NCI-H1105 treated with DMSO at 0.1 percent for 48 hours (cell line): ENCODE measurements at regions not wholly inside any gene's neighbourhood (a gene's known extent, or its start where the extent isn't known, plus 50 kb on each side); places are given as distances from the start of the nearest gene placed in this dataset.
"Not testable (repeated sequence)": the region's sequence is repeated elsewhere in the genome, so short reads cannot be mapped to it uniquely, and the experiment has no call there.

Experiments used
- DNase-seq: peaks from one replicate; lab custom pipeline; 2025; lab: John Stamatoyannopoulos, UW

DNA sequence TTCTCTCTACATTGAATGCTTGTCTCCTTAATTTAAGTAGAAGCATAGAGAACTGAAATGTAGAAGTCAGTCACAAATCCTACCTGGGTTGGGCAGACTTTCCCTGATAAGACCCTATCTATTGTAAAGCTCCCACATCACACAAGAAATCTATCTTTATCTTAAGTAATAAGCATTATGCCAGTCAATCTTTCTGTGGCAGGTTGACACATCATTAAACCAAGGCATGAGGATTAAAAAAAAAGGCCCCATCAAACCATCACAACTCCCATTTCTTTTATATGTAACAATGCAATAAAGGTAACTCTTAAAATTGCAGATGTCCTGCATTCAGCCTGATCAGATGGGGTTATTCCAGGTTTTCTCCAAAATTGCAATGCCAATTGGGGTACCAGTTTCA lies 311.8 kb downstream of the TOX3 start:
- DNase-seq = no peak

DNA sequence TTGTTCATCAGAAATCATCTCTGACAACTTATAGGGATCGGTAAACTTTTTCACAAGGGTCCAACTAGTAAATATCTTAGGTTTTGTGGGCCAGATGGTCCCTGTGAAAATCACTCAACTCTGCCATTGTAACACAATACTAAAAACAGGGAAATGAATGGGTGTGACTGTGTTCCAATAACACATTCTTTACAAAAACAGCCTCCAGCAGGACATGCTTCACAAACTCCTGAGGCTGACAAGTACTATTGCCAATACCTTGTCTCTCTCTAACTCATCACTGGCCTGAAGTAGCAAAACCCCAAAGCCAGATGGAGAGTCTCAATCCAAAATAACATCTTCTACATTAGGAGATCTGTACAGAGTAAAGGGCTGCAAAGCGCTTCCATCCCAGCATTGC lies 312.3 kb downstream of the TOX3 start:
- no peak for DNase-seq

DNA sequence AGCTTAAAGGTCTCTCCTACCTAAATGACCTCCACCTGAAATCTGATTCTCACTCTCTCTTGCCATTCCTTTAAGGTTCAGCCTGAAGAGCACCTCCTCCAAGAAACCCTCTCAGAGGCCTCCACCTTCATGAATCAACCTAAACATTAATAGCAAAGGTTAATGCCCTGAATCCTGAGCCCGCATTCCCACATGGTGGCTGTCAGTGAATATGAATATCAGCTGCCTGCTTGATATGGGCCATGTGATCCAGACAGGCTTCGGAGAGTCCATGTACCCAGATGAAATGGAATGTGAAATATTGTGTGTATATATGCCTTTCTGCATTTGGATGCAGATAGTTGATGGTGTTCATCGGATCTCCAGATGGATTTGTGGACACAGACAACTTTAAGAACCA lies 317.5 kb downstream of the TOX3 start:
- no peak for DNase-seq

DNA sequence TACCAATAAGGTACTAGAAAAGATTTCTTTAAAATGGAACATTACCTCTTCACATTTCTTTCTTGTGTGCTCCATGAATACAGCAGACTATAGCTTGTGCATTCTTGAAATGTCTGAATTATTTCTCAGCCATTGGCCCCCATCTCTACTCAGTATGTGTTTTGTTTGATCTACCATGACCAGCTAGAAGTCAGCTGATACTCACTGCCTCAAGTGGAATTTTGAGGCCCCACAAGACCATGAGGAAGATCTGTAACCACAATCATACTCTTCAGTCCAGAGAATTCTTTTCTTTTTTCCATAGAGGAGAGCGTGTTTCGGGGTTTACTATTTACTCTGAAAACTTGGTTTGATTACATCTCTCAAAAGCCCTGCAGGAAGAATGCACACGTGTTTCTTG lies 319.1 kb downstream of the TOX3 start:
- no peak for DNase-seq

DNA sequence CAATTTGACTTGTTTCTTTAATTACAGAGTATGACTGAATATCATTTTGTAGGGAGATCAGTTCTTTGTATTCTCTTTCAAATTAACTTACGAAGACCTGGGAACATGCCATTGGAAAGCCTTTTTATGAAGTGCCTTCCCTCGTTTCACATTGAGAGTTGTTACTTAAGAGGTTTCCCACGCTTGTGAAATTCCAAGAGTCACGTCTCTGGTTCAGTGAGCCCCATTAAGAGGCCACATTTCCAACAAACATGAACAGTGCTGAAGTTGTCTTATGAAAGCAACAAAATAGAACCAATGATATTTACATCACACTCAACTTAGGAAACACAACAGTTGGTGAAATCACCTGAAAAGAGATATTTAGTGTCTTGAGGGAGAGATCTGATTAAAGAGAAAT lies 334.1 kb downstream of the TOX3 start:
- no peak for DNase-seq

DNA sequence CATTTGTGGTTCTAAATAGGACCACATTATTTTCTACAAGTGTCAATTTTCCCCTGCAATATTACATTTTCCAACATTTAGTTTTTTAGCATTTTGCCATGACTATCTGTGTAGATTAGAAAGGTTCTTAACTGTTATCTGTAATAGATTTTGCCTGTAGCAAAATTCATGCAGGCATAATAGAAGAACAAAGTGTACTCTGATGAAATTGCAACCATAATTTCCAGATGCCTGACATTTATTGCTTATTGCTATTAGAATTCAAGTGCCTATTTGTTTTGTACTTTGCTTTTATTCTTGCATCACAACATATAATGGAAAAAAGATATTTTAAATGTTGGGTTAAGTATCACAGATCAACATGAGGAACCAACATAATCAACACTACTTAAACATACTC lies 337.7 kb downstream of the TOX3 start:
- peak; percentile 59 for DNase-seq

DNA sequence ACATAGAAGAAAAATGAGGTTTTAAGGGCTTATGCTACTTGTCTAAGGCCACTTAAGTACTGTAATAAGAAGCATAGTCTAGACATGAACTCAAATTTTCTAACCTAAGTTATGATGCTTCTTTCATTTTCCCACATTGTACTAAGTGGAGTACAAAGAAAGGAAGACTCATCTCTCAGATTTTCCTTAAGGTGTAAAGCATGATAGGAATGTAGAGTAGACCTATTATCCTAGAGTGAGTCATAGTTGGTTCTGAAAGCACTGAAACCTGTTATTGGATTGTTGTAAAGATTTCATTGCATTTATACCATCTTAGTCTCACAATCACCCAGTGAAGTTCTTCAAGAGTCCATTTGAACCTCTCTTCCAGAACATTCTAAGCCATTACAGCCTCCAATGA lies 343.8 kb downstream of the TOX3 start:
- DNase-seq = no peak

DNA sequence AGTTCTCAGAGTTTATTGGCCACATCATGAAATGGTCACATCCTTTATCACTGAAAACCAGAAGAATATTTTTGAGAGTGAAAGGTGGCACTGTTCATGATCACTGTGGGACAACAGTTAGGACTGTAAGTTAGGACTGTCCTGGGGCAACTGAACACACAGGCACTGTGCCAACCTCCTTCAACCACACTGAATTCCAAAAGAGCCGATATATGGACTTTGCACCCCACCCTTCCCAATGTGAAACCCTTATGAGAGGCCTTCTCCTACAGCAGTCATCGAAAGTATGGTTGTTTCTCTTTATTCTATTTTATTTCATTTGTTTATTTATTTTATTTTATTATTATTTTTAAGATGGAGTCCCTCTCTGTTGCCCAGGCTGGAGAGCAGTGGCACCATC lies 353.5 kb downstream of the TOX3 start:
- no peak for DNase-seq

DNA sequence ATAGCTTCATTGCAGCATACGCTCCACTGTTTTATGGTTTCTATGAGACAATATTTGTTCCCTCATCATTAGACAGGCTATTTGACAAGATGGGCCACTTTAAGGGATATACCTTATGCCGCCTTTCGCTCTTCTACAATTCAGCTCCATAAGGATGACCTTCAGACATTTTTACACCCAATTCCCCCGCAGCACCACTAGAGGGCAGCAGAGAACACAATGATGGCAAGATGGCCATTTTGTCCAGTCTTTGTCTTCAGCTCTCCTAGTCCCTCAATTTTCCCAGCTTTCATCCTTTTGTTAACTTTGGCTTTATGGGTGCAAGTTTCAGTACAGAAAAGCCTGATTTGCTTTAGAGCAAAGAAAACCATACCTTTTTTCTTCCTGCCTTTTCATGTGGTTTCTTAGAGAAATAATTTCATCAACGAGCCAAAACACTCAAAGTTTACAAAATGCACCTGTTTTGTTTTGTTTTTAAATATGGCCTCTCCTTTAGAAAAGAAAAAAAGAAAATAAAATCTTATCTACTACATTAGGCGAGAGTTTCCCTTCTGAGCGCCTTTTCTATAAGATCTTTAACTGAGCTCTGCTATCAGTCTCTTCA lies 355.3 kb downstream of the TOX3 start:
- peak; percentile 86 for DNase-seq

DNA sequence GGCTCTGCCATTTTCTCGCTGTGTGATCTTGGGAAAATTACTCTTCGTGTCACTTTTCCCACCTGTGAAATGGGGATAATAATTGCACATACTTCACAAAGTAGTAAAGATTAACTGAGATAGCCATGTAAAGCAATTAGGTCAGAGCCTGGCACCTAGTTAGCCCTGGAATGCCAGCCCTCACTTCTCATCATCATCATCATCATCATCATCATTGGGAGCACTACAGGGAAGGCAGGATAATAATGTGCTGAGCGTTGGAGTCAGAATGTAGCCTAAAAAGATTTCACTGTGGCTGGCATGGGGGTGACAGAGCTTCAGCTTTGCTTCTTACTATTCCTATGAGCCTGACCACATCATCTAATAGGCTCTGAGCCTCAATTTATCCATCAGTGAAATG lies 362.6 kb downstream of the TOX3 start:
- DNase-seq = no peak

DNA sequence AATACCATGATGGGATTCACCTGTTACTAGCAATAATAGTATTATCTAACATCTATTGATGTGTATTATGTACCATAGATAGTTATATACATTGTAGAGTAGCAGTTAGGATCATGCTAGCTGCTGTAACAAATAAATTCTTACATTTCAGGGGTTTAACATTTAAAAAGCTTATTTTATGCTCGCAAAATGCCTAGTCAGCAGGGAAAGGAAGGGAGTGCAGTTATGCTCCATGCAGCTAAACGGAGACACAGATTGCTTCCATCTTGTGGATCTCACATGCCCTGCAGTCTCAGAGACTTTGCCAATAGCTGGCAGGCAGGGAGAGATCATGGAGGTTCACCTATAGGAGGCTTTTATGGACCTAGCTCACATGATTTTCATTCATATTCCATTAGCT lies 364.1 kb downstream of the TOX3 start:
- DNase-seq = no peak

DNA sequence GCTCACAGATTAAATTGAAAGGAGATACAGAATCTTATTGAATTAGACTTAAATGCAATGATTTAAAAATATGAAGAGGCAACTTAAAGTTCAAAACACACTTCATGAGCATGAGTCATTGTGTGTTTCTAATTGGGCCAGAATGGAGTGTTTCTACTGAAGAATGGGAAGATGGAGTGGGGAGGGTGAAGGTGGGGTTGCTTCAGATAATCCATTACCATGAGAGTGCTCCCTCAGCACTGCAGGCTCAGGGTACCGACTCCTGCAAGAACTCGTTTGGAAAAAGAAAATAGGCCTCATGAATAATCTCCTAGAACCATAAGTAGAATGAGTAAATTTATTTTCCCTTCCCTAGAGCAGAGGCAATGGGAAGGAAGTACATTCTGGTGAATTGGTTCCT lies 372.8 kb downstream of the TOX3 start:
- no peak for DNase-seq

DNA sequence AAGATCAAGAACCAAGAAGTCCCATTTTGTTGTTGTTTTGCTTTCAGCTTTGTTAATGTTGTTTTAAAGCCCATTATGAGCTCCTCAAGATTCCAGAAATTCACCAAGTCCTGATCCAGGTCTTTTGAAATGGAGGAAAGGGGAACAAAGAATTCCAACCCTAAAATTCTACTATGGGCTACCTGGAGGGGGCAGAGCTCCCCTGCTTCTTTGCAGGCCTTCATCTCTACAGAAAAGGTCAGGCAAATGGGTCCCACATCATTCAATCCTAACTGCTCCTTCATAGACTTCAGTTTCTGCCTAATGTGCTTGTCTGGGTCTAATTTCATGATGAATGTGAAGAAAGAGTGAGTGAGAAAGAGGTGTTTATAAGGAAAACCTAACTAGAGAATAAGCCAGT lies 375.5 kb downstream of the TOX3 start:
- no peak for DNase-seq

DNA sequence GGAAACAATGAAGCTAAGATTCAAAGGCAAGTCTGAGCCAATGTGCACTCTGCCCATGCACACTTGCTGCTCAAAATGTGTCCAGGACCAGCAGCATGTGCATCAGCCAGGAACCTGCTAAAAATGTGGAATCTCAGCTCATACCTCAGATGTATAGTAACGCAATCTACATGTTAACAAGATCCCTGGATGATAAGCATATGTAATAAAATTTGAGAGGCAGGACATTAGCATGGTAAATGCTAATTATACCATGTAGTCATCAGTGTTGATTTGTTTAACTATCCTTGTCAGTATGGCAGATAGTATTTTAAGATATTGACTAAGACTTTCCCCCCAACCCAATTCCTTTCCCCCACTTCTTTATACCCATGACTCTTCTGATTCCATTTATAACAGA lies 379.6 kb downstream of the TOX3 start:
- DNase-seq = no peak

DNA sequence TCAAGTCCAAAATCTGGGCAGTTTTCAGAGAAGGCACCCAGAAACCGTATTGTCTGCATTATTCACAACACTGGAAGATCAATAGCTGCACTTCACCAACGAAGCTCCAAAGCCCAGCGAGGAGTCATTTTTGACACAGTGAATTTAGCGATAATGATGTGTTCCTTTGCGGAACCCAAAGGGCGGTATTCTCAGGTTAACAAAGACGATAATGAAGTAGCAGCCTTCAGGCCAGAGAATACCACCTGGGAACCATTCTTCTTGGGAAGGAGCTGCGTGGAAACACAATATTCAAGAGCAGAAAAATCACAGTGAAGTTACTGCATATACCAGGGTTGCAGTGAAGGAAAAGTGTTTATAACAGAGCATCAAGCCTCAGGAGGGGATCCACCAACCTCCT lies 381.0 kb downstream of the TOX3 start:
- no peak for DNase-seq

DNA sequence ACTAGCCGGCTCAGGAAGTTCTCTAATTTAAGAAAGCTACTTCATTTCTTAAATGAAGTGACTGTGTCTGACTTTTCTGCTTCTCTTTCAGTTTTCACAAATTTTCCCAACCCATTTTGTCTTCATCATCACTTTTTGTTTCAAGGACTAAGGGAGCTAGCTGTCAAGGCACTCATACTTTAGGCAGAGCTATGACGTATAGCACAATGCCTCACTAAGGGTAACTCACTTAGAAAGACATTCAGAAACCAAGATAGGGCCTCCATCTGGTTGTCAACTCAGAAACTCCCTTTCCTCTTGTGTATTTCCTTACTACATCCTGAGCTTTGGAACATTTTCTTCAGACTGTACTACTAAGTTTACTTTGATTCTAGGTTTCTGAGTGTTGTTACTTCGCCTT lies 397.9 kb downstream of the TOX3 start:
- no peak for DNase-seq

DNA sequence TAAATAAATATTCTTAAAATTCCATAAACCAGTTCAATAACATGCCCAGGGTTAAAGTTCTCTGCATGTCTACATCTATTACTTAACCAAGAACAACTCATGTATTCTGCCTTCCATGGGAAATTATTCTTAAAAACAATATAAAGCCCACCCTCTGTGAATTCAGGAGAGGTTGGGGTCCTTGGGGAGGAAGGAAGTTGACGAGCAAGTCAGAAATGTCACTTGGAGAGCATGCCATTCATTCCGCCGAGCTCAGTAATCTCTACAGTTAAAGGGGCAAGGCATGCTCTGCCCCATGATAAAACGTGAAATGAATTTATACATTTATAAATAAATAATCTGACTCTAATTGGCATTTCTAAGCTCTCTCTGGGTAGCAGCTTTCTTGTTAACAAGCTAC lies 405.1 kb downstream of the TOX3 start:
- no peak for DNase-seq

DNA sequence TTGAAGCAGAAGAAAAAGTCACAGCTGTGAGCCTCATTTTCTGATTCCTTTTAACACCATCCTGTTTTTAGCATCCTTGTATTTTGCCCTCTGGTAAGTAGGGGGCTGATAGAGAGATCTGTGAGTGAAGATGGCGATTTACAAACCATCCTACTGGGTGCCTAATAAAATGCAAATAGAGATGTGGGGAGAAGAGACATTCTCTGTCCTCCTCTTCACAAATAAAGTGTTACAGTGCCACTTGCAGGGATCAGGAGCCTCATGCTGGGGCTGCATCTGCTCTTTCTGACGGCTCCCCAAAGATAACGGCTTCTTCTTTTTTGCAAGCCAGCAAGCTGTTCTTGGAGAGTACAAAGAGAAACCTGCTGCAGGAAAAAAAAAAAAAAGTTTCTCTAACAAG lies 418.6 kb downstream of the TOX3 start:
- DNase-seq = no peak

DNA sequence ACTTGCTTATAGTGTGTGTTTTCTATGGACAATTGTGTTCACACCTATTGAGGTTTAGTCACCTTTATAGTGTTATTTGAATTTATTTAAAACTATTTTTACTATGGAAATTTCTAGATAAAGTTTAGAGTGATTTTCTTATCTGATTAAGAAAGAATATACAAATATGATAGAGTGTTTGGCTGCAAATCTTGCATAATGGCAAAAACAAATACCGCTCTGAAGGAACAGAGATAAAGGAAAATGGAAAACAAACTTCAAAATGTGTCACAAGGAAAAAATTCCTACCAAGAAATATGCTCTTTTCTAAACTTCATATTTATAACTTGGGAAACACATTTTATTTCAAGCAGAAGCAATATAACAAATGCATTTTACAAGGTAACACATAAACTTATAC lies 423.1 kb downstream of the TOX3 start:
- no peak for DNase-seq

DNA sequence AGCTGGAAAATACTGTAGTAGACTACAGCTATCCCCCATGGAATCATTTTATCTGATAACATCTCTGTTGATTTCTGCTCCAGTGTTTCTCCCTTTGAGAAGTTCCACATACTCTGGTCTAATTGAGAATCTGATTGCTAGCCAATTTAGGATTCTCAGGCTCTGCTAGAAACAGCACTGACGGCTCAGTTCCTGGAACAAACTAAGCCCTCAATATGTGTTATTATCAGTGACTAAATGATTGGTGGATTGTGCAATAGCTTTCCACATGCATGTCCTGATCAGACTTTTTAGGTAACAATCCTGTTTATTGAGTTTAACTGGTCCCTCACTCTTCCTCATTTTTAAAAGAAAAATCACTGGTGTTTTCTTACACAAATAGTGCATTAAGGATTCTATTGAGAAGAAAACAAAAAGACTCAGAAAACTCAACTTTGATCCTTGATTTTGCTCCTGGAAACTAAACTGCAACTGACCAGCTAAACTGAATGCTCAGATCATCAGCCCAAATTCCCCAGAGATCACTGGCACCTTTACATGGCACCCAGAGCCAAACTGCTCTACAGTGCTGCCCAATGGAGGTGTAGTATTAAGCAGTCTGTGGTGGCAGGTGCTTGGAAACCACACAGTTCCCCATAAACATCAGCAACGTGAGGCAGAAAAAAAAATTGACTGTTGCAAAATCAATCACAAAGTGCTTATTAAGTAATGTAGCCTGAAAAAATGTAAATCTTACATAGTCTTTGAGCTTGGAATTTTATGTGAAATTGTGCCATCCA lies 423.7 kb downstream of the TOX3 start:
- DNase-seq = no peak

DNA sequence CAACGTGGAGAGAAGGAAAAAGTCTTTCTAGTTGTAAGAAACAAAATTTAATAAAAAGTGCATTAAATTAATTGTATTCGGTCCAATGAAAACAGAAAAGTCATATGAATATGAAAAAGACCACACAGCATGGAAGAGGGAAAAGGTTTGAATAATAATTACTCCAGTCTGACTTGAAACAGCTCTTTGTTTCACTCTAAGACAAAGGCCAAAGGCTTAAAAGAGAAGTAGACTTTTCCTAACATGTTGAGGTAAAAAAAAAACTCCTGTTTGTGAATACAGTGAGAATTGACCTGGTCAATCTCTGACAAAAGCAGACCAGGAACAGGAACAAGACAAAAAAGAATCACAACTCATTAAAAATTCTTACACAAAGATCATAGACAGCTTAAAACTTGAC lies 429.8 kb downstream of the TOX3 start:
- no peak for DNase-seq

DNA sequence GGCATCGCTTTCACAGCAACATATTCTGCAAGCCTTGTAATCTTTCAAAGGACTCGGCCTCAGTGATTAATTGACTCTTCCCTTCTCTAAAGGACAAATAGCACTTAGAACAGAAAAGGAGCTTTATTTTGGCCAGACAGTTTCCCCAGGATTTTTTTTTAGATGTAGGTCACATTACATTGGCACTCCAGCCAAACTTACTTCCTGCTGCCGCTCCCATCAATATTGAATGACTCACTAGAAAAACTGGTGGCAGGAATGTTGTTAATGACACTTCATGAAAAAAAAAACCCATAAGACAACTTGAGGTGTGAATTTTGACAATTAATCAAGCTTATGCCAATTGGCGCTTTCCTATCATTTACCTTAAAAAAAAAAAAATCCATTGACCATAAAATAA lies 432.6 kb downstream of the TOX3 start:
- DNase-seq = no peak

DNA sequence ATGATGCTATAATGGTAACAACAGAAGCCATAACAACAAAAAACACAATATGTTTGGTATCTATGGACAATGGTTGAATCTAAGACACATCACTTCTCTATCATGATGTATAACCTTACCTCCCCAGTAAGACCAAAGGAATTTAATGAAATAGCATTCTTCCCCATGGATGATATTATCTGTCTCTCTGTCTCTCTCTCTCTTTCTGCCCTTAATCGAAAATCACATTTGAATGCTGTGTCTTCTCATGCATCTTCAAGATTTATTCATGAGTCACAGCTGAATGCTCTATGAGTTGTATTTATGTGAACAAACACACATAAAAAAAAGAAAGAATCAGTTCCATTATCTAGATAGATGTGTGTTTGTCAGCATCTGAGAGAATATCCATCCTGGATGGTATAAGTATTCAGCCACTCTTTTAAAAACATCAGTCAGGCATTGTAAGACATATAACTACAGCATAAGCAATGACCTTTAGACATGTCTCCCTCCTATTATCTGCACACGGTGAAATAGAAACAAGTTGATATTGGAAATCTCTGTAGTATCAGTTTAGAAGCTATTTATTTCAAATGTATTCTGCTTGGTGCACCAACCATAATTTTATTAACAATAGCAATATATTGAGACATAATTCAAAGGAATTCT lies 433.3 kb downstream of the TOX3 start:
- DNase-seq = no peak

DNA sequence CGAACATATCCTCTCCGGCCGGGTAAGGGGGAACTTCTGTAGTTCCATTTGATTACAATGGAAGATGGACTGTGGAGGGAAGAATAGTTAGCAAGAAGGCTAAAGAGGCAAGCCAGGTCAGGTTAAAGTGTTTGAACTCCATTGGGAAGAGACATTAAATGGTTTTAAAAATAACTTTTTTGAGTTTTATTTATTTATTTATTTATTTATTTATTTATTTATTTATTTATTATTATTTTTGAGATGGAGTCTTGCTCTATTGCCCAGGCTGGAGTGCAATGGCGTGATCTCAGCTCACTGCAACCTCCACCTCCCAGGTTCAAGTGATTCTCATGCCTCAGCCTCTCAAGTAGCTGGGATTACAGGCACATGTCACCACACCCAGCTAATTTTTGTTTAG lies 441.9 kb downstream of the TOX3 start:
- DNase-seq = not testable (repeated sequence)
